Activated T-helper 1 cell treated with Interleukin-2 at 50 U/mL for 16 hours (primary cell): ENCODE measurements at regions not wholly inside any gene's neighbourhood (a gene's known extent, or its start where the extent isn't known, plus 50 kb on each side); places are given as distances from the start of the nearest gene placed in this dataset.

Source experiments
- DNase-seq: peaks from one replicate; pipeline ENCODE4 v3.0.0-alpha.2; 2020; ENCODE audit warnings: low read depth

GRCh38 chr2:146669735-146670134 is 1175.1 kb upstream of the ACVR2A start:
- no peak for DNase-seq

- no peak for DNase-seq
Measured at GRCh38 chr2:146666340-146666739, 1178.5 kb upstream of the ACVR2A start.

- no peak for DNase-seq
Measured at GRCh38 chr2:146665800-146666199, 1179.0 kb upstream of the ACVR2A start.

GRCh38 chr2:146661473-146662096 is 1183.2 kb upstream of the ACVR2A start:
- DNase-seq, result no peak

GRCh38 chr2:146659976-146660375 is 1184.9 kb upstream of the ACVR2A start:
- DNase-seq, result no peak

- no peak for DNase-seq
Measured at GRCh38 chr2:146652311-146652710, 1192.5 kb upstream of the ACVR2A start.

- no peak for DNase-seq
Measured at GRCh38 chr2:146651361-146651760, 1193.5 kb upstream of the ACVR2A start.

GRCh38 chr2:146642066-146642465 is 1202.8 kb upstream of the ACVR2A start:
- DNase-seq, result no peak

- no peak for DNase-seq
Measured at GRCh38 chr2:146634230-146635097, 1210.4 kb upstream of the ACVR2A start.

- no peak for DNase-seq
Measured at GRCh38 chr2:146633159-146633558, 1211.7 kb upstream of the ACVR2A start.

GRCh38 chr2:146632707-146633106 is 1212.1 kb upstream of the ACVR2A start:
- DNase-seq, result no peak

- no peak for DNase-seq
Measured at GRCh38 chr2:146624430-146625160, 1220.2 kb upstream of the ACVR2A start.

GRCh38 chr2:146623771-146624170 is 1221.1 kb upstream of the ACVR2A start:
- no peak for DNase-seq

- DNase-seq, result no peak
Measured at GRCh38 chr2:146621656-146622055, 1223.2 kb upstream of the ACVR2A start.

GRCh38 chr2:146615778-146616177 is 1229.1 kb upstream of the ACVR2A start:
- DNase-seq, result no peak

- DNase-seq, result no peak
Measured at GRCh38 chr2:146608490-146608889, 1236.3 kb upstream of the ACVR2A start.

GRCh38 chr2:146604521-146604920 is 1240.3 kb upstream of the ACVR2A start:
- DNase-seq, result no peak

- no peak for DNase-seq
Measured at GRCh38 chr2:146602856-146603255, 1242.0 kb upstream of the ACVR2A start.

- no peak for DNase-seq
Measured at GRCh38 chr2:146602383-146602782, 1242.4 kb upstream of the ACVR2A start.

GRCh38 chr2:146598791-146599190 is 1246.0 kb upstream of the ACVR2A start:
- no peak for DNase-seq

- no peak for DNase-seq
Measured at GRCh38 chr2:146597291-146597690, 1247.5 kb upstream of the ACVR2A start.

- DNase-seq, result no peak
Measured at GRCh38 chr2:146591908-146592307, 1252.9 kb upstream of the ACVR2A start.

- DNase-seq, result no peak
Measured at GRCh38 chr2:146587291-146587713, 1257.5 kb upstream of the ACVR2A start.
